ENCODE measurements at regions not wholly inside any gene's neighbourhood (a gene's known extent, or its start where the extent isn't known, plus 50 kb on each side); places are given as distances from the start of the nearest gene placed in this dataset.

- Histone ChIP-seq H2AFZ (ENCODE audit: control insufficient read depth, low read depth, low read length) (no peak overlapping the region), H3K9me3 (replicated peaks; ENCODE audit: control insufficient read depth, insufficient read depth, low read length) (no peaks in the 10 kb centered on the region), H3K36me3 (ENCODE audit: control insufficient read depth in 2 of 2, insufficient read depth in 2 of 2, low read length in 1 of 2) (no peaks in the 10 kb centered on the region), H3K4me2 (ENCODE audit: control insufficient read depth, insufficient read depth) (no peak overlapping the region), H4K20me1 (ENCODE audit: control insufficient read depth, insufficient read depth) (no peaks in the 10 kb centered on the region), H3K4me3 (no peak overlapping the region), H3K79me2 (ENCODE audit: control insufficient read depth, insufficient read depth, low read length) (no peaks in the 10 kb centered on the region), H3K4me1 (ENCODE audit: control insufficient read depth, insufficient read depth, low read length) (no peaks in the 10 kb centered on the region), H3K27ac (ENCODE audit: control insufficient read depth, insufficient read depth) (no peak overlapping the region), H3K27me3 (replicated peaks in 1 of 2; ENCODE audit: control insufficient read depth in 2 of 2, insufficient read depth in 2 of 2, low read length in 1 of 2) (no peaks in the 10 kb centered on the region; a peak in 1 of 4 replicates), H3K9ac (ENCODE audit: control insufficient read depth, insufficient read depth, low read length) (no peak overlapping the region)
- intact Hi-C loops (cut with micrococcal nuclease; ENCODE audit: unreplicated experiment) = no loop called here
- TF ChIP-seq NFYB (IDR thresholded peaks at IDR 0.05; ENCODE audit: insufficient read depth, low read depth, low read length) = no peak
- TF ChIP-seq NR2C2 (IDR thresholded peaks at IDR 0.05; ENCODE audit: borderline replicate concordance, control insufficient read depth, insufficient read length, low read depth) = no peak
- TF ChIP-seq BHLHE40 (IDR thresholded peaks at IDR 0.05; ENCODE audit: borderline replicate concordance in 1 of 2, low read depth in 2 of 2, low read length in 1 of 2) = no peak
- in situ Hi-C loops (cut with MboI) = no loop called here
- ChIA-PET CTCF (interaction anchor here (1.0 kb wide), 1 partner anchor 12 kb away, joined by 3 read pairs; no protein-coding TSS in a partner anchor), SMC1A (ENCODE audit: uncharacterized antibody, unreplicated experiment) (interaction anchor here (0.7 to 2.0 kb wide), 2 partner anchors 8 to 9 kb away, joined by 3 to 5 read pairs; no protein-coding TSS in a partner anchor), RAD21 (ENCODE audit: unreplicated experiment) (no interaction called here), POLR2A (no interaction called here)
- no peak for DNase-seq (ENCODE audit: low read depth, low spot score)
- no TSS peak for BruUV-seq (replicated peaks)
- ATAC-seq = no peak
- FAIRE-seq = no peak
Observed at GRCh38 chr1:70899735-70900134, 147.9 kb downstream of the PTGER3 start.

GRCh38 chr1:70902211-70902610 is 145.4 kb downstream of the PTGER3 start:
- H3K4me3 ChIP-seq = no peak overlapping the region
- intact Hi-C loops (cut with micrococcal nuclease; ENCODE audit: unreplicated experiment) (no loop called here), in situ Hi-C loops (cut with MboI) (no loop called here)
- FAIRE-seq = no peak
- ChIA-PET POLR2A (no interaction called here), SMC1A (ENCODE audit: uncharacterized antibody, unreplicated experiment) (no interaction called here), RAD21 (ENCODE audit: unreplicated experiment) (no interaction called here), CTCF (no interaction called here)
- no peaks in the 10 kb centered on the region for H3K79me2 ChIP-seq (ENCODE audit: control insufficient read depth, insufficient read depth, low read length)
- H3K36me3 ChIP-seq (ENCODE audit: control insufficient read depth in 2 of 2, insufficient read depth in 2 of 2, low read length in 1 of 2) = no peaks in the 10 kb centered on the region
- H3K9me3 ChIP-seq (replicated peaks; ENCODE audit: control insufficient read depth, insufficient read depth, low read length) = no peaks in the 10 kb centered on the region
- no peak overlapping the region for H3K9ac ChIP-seq (ENCODE audit: control insufficient read depth, insufficient read depth, low read length)
- no peak for TF ChIP-seq CBFB (IDR thresholded peaks at IDR 0.05; ENCODE audit: low read depth)
- no TSS peak for BruUV-seq (replicated peaks)
- H3K4me2 ChIP-seq (ENCODE audit: control insufficient read depth, insufficient read depth) = no peak overlapping the region
- ATAC-seq = no peak
- no peaks in the 10 kb centered on the region; a peak in 1 of 4 replicates for H3K27me3 ChIP-seq (replicated peaks in 1 of 2; ENCODE audit: control insufficient read depth in 2 of 2, insufficient read depth in 2 of 2, low read length in 1 of 2)
- no peak for DNase-seq (ENCODE audit: low read depth, low spot score)
- H4K20me1 ChIP-seq (ENCODE audit: control insufficient read depth, insufficient read depth) = no peaks in the 10 kb centered on the region
- no peak overlapping the region for H2AFZ ChIP-seq (ENCODE audit: control insufficient read depth, low read depth, low read length)
- no peaks in the 10 kb centered on the region for H3K4me1 ChIP-seq (ENCODE audit: control insufficient read depth, insufficient read depth, low read length)
- WGBS (ENCODE audit: insufficient coverage, insufficient replicate concordance, low lambda C conversion rate, missing lambda C conversion rate) = 0% methylated on average over 1 of the region's 1 CpG
- H3K27ac ChIP-seq (ENCODE audit: control insufficient read depth, insufficient read depth) = no peak overlapping the region

Data from GM12878 (cell line).